K562 (cell line): ENCODE measurements at regions not wholly inside any gene's neighbourhood (a gene's known extent, or its start where the extent isn't known, plus 50 kb on each side); places are given as distances from the start of the nearest gene placed in this dataset.

Experiments
- ERF ChIP-seq: fragments of 450-650 bp; formaldehyde crosslinking; IDR thresholded peaks from 2 replicates; pipeline ENCODE4 v1.4.0; 2020; ENCODE audit warnings: mild to moderate bottlenecking, mixed read lengths
- SP2 ChIP-seq: IDR thresholded peaks from 2 replicates; pipeline ENCODE4 v1.6.1; 2011; ENCODE audit warnings: mild to moderate bottlenecking, low read depth, low read length, moderate library complexity; ENCODE audit not compliant: poor library complexity, severe bottlenecking; ENCODE audit errors: extremely low read depth
- THRA ChIP-seq: fragments of 450-650 bp; IDR thresholded peaks from 2 replicates; pipeline ENCODE4 v1.6.1; 2017; ENCODE audit warnings: mild to moderate bottlenecking, moderate library complexity
- TF ChIP-seq, protein P1 (sequence below), 3 experiments: IDR thresholded peaks in 2 of 3; conservative IDR thresholded peaks in 1 of 3; 2 replicates each; pipeline ENCODE4 v1.5.1; 2011 to 2012; ENCODE audit warnings: low read length in 3 of 3, mild to moderate bottlenecking in 3 of 3, control low read depth in 2 of 3, improper control_type of control experiment in 1 of 3, inconsistent platforms in 1 of 3, low read depth in 1 of 3, mixed read lengths in 1 of 3, moderate library complexity in 1 of 3; ENCODE audit not compliant: insufficient read depth in 2 of 3
- TF ChIP-seq, protein P2 (sequence below): sonication (generic); formaldehyde crosslinking; IDR thresholded peaks from 2 replicates; pipeline ENCODE4 v1.8.1; 2023; ENCODE audit warnings: mild to moderate bottlenecking, missing genetic modification reagents

- TF ChIP-seq SP2 (no peak), THRA (no peak), ERF (CRISPR knock-in tag) (no peak)
- TF ChIP-seq, protein P1, sequence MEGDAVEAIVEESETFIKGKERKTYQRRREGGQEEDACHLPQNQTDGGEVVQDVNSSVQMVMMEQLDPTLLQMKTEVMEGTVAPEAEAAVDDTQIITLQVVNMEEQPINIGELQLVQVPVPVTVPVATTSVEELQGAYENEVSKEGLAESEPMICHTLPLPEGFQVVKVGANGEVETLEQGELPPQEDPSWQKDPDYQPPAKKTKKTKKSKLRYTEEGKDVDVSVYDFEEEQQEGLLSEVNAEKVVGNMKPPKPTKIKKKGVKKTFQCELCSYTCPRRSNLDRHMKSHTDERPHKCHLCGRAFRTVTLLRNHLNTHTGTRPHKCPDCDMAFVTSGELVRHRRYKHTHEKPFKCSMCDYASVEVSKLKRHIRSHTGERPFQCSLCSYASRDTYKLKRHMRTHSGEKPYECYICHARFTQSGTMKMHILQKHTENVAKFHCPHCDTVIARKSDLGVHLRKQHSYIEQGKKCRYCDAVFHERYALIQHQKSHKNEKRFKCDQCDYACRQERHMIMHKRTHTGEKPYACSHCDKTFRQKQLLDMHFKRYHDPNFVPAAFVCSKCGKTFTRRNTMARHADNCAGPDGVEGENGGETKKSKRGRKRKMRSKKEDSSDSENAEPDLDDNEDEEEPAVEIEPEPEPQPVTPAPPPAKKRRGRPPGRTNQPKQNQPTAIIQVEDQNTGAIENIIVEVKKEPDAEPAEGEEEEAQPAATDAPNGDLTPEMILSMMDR (IDR thresholded peaks at IDR 0.05 in 2 of 3, conservative IDR thresholded peaks at IDR 0.05 in 1 of 3; ENCODE audit: insufficient read depth in 2 of 3, low read depth in 1 of 3, low read length in 3 of 3) = no peak
- TF ChIP-seq, protein P2, sequence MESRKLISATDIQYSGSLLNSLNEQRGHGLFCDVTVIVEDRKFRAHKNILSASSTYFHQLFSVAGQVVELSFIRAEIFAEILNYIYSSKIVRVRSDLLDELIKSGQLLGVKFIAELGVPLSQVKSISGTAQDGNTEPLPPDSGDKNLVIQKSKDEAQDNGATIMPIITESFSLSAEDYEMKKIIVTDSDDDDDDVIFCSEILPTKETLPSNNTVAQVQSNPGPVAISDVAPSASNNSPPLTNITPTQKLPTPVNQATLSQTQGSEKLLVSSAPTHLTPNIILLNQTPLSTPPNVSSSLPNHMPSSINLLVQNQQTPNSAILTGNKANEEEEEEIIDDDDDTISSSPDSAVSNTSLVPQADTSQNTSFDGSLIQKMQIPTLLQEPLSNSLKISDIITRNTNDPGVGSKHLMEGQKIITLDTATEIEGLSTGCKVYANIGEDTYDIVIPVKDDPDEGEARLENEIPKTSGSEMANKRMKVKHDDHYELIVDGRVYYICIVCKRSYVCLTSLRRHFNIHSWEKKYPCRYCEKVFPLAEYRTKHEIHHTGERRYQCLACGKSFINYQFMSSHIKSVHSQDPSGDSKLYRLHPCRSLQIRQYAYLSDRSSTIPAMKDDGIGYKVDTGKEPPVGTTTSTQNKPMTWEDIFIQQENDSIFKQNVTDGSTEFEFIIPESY = no peak
These were observed 2582.2 kb downstream of the PCDH7 start for GRCh38 chr4:33302321-33302720.
